Hematopoietic multipotent progenitor cell treated with erythropoietin and hydrocortisone succinate and interleukin-3 and kit ligand, for 6 days (in vitro differentiated cells): ENCODE measurements at regions not wholly inside any gene's neighbourhood (a gene's known extent, or its start where the extent isn't known, plus 50 kb on each side); places are given as distances from the start of the nearest gene placed in this dataset.
"Not testable (repeated sequence)": the region's sequence is repeated elsewhere in the genome, so short reads cannot be mapped to it uniquely, and the experiment has no call there.

Source experiments
- DNase-seq: peaks from one replicate; pipeline ENCODE4 v3.0.0-alpha.2; 2015

GRCh38 chr16:66041907-66042306 is 324.6 kb upstream of the CDH5 start:
- no peak for DNase-seq

- DNase-seq = no peak
Observed at GRCh38 chr16:66039793-66040192, 326.7 kb upstream of the CDH5 start.

GRCh38 chr16:66036793-66037715 is 329.4 kb upstream of the CDH5 start:
- no peak for DNase-seq

- no peak for DNase-seq
Observed at GRCh38 chr16:66036184-66036583, 330.3 kb upstream of the CDH5 start.

GRCh38 chr16:66035096-66035495 is 331.4 kb upstream of the CDH5 start:
- DNase-seq = no peak

GRCh38 chr16:66032841-66033240 is 333.6 kb upstream of the CDH5 start:
- DNase-seq = no peak

- no peak for DNase-seq
Observed at GRCh38 chr16:66030036-66030435, 336.5 kb upstream of the CDH5 start.

GRCh38 chr16:66028510-66029216 is 337.8 kb upstream of the CDH5 start:
- no peak for DNase-seq

GRCh38 chr16:66026787-66027330 is 339.6 kb upstream of the CDH5 start:
- no peak for DNase-seq

- DNase-seq = no peak
Observed at GRCh38 chr16:66026211-66026610, 340.3 kb upstream of the CDH5 start.

- no peak for DNase-seq
Observed at GRCh38 chr16:66025751-66026150, 340.7 kb upstream of the CDH5 start.

- not testable (repeated sequence) for DNase-seq
Observed at GRCh38 chr16:66024567-66024966, 341.9 kb upstream of the CDH5 start.

GRCh38 chr16:66023481-66023880 is 343.0 kb upstream of the CDH5 start:
- DNase-seq = no peak

- DNase-seq = no peak
Observed at GRCh38 chr16:66020642-66021041, 345.8 kb upstream of the CDH5 start.

GRCh38 chr16:66020046-66020445 is 346.4 kb upstream of the CDH5 start:
- no peak for DNase-seq

GRCh38 chr16:66019502-66019901 is 347.0 kb upstream of the CDH5 start:
- not testable (repeated sequence) for DNase-seq

- DNase-seq = no peak
Observed at GRCh38 chr16:66014221-66014620, 352.3 kb upstream of the CDH5 start.

- no peak for DNase-seq
Observed at GRCh38 chr16:66013486-66013885, 353.0 kb upstream of the CDH5 start.

- DNase-seq = no peak
Observed at GRCh38 chr16:66008136-66008535, 358.4 kb upstream of the CDH5 start.

GRCh38 chr16:66007717-66008116 is 358.8 kb upstream of the CDH5 start:
- DNase-seq = no peak

GRCh38 chr16:66006485-66006884 is 360.0 kb upstream of the CDH5 start:
- no peak for DNase-seq

- DNase-seq = no peak
Observed at GRCh38 chr16:66004699-66005098, 361.8 kb upstream of the CDH5 start.

GRCh38 chr16:66003201-66003600 is 363.3 kb upstream of the CDH5 start:
- DNase-seq = no peak

GRCh38 chr16:66002601-66003000 is 363.9 kb upstream of the CDH5 start:
- no peak for DNase-seq
